K562 (cell line): ENCODE measurements at regions not wholly inside any gene's neighbourhood (a gene's known extent, or its start where the extent isn't known, plus 50 kb on each side); places are given as distances from the start of the nearest gene placed in this dataset.

Source experiments
- ATAC-seq: fragments of 200-7000 bp; cut with Tn5 transposase; 3 replicates; pipeline ENCODE4 v1.9.1; 2020; ENCODE audit warnings: moderate library complexity
- BruUV-seq: library from RNA; stranded (reverse); fragments of 400-500 nt; replicated peaks from 2 replicates; lab custom pipeline; 2021; lab: Mats Ljungman, UMichigan
- CTCF ChIA-PET: fragments of 300-600 bp; formaldehyde crosslinking; extraction: SDS; loops from one replicate; lab custom pipeline; 2021; ENCODE audit warnings: low intra/inter-chr PET ratio; lab: Yijun Ruan, JAX
- POLR2A ChIA-PET: fragments of 300-600, 350-650 bp; sonication (Branson Sonifier 250); formaldehyde crosslinking; extraction: SDS; loops from one replicate; lab custom pipeline; 2021; ENCODE audit warnings: antibody characterized with exemption, inconsistent platforms; lab: Yijun Ruan, JAX
- DNase-seq, 4 experiments: peaks; one replicate each; pipeline versions ENCODE4 v3.0.0 to v3.0.0-alpha.2; 2011 to 2018; ENCODE audit warnings: low spot score in 3 of 4, mixed read lengths in 3 of 4; ENCODE audit errors: extremely low read depth in 1 of 4
- FAIRE-seq: peaks from 2 replicates; lab custom pipeline; 2011; peaks lifted over from hg19 to GRCh38; lab: Jason Lieb, UNC
- H2AFZ ChIP-seq: 2 replicates; pipeline ENCODE4 v1.6.0; 2011; ENCODE audit warnings: low read depth, low read length, control low read depth, inconsistent platforms
- H3K27ac ChIP-seq: fragments of 200-600 bp; 3 replicates; pipeline ENCODE4 v1.8.0; 2011; ENCODE audit warnings: low read depth, mild to moderate bottlenecking, control low read depth, inconsistent platforms, low read length, moderate library complexity, mixed read lengths; ENCODE audit errors: extremely low read depth
- H3K27me3 ChIP-seq, 2 experiments: fragments of 300-600 bp in 1 of 2; 2 replicates in 1 of 2; 3 replicates in 1 of 2; pipeline versions ENCODE4 v1.6.0 to v1.8.0; 2011; ENCODE audit warnings: inconsistent platforms in 2 of 2, low read length in 2 of 2, mild to moderate bottlenecking in 1 of 2, mixed read lengths in 1 of 2, moderate library complexity in 1 of 2; ENCODE audit not compliant: control insufficient read depth in 2 of 2, insufficient read depth in 2 of 2
- H3K36me3 ChIP-seq: fragments of 300-600 bp; 3 replicates; pipeline ENCODE4 v1.8.0; 2011; ENCODE audit warnings: mild to moderate bottlenecking, low read length, inconsistent platforms; ENCODE audit not compliant: control insufficient read depth, insufficient read depth
- H3K4me1 ChIP-seq, 2 experiments: fragments of 200-600 bp in 1 of 2; replicated peaks in 1 of 2; 2 replicates in 1 of 2; 3 replicates in 1 of 2; pipeline versions ENCODE4 v1.5.1 to v1.8.0; 2011; ENCODE audit warnings: inconsistent platforms in 2 of 2, low read length in 2 of 2, mild to moderate bottlenecking in 1 of 2, mixed read lengths in 1 of 2, moderate library complexity in 1 of 2; ENCODE audit not compliant: control insufficient read depth in 2 of 2, insufficient read depth in 2 of 2
- H3K4me2 ChIP-seq: 2 replicates; pipeline ENCODE4 v1.6.1; 2011; ENCODE audit warnings: low read length, control low read depth, inconsistent platforms, mixed read lengths; ENCODE audit not compliant: insufficient read depth
- H3K4me3 ChIP-seq: fragments of 200-600 bp; sonication (generic), shearing (Covaris generic); 2 replicates; pipeline ENCODE4 v1.5.1; 2016; ENCODE audit warnings: control low read depth, inconsistent platforms
- H3K79me2 ChIP-seq: fragments of 200-600 bp; 3 replicates; pipeline ENCODE4 v1.8.0; 2011; ENCODE audit warnings: low read length, inconsistent platforms; ENCODE audit not compliant: control insufficient read depth, insufficient read depth
- H3K9ac ChIP-seq, 2 experiments: 2 replicates each; pipeline versions ENCODE4 v1.6.0 to v1.6.1; 2011; ENCODE audit warnings: low read depth in 2 of 2, low read length in 2 of 2, control low read depth in 1 of 2, inconsistent platforms in 1 of 2, mild to moderate bottlenecking in 1 of 2, mixed read lengths in 1 of 2; ENCODE audit not compliant: insufficient read depth in 1 of 2
- H3K9me1 ChIP-seq: one replicate; pipeline ENCODE4 v1.6.0; 2011; ENCODE audit warnings: inconsistent platforms, mild to moderate bottlenecking, low read length, moderate library complexity; ENCODE audit not compliant: control insufficient read depth, insufficient read depth
- H3K9me3 ChIP-seq: replicated peaks from 2 replicates; pipeline ENCODE4 v1.5.1; 2011; ENCODE audit warnings: low read depth, low read length, inconsistent platforms; ENCODE audit not compliant: control insufficient read depth, insufficient read depth
- H4K20me1 ChIP-seq: replicated peaks from 2 replicates; pipeline ENCODE4 v1.6.1; 2011; ENCODE audit warnings: low read length, inconsistent platforms, mixed read lengths; ENCODE audit not compliant: control insufficient read depth, insufficient read depth
- BDP1 ChIP-seq: IDR thresholded peaks from 3 replicates; pipeline ENCODE4 v1.6.1; 2011; ENCODE audit not compliant: insufficient read length, insufficient read depth
- RBFOX2 ChIP-seq: fragments of 200-400 bp; formaldehyde crosslinking; IDR thresholded peaks from 2 replicates; pipeline ENCODE4 v1.6.1; 2017; ENCODE audit warnings: low read depth, mild to moderate bottlenecking, low read length, moderate library complexity
- TAF1 ChIP-seq: IDR thresholded peaks from 2 replicates; pipeline ENCODE4 v1.6.1; 2011; ENCODE audit warnings: mild to moderate bottlenecking, low read length, moderate library complexity; ENCODE audit not compliant: insufficient read depth, control insufficient read depth, severe bottlenecking; ENCODE audit errors: extremely low read depth
- ZZZ3 ChIP-seq: fragments of 450-650 bp; IDR thresholded peaks from 2 replicates; pipeline ENCODE4 v1.6.1; 2016; ENCODE audit warnings: antibody characterized with exemption, mild to moderate bottlenecking, moderate library complexity
- WGBS: fragments of 100-300 bp; shearing (Covaris generic); methylation state at CpG from one replicate; pipeline ENCODE4 v1.1.6; 2016; ENCODE audit warnings: low coverage, mixed read lengths; ENCODE audit not compliant: insufficient coverage; ENCODE audit errors: missing lambda C conversion rate; 5-methylcytosine and 5-hydroxymethylcytosine counted together
- in situ Hi-C: fragments of 300-500 bp; cut with MboI; formaldehyde crosslinking; loops from 4 replicates; pipeline ENCODE4 v1.15.0; 2018; ENCODE audit warnings: inconsistent platforms, mixed read lengths
- intact Hi-C: fragments of 100-400 bp; cut with micrococcal nuclease; formaldehyde crosslinking; loops from 2 replicates; pipeline ENCODE4 v1.14.2; 2022
- TF ChIP-seq, protein P1 (sequence below), 2 experiments: fragments of 250-450 bp in 1 of 2; fragments of 450-650 bp in 1 of 2; sonication (Bioruptor Pico) in 1 of 2; IDR thresholded peaks; 2 replicates each; pipeline versions ENCODE4 v1.6.1 to v1.8.0; 2016 to 2021; ENCODE audit warnings: mild to moderate bottlenecking in 2 of 2, moderate library complexity in 2 of 2, missing compliant biosample characterization in 1 of 2, missing genetic modification characterization in 1 of 2
- TF ChIP-seq, protein P2 (sequence below), 2 experiments: fragments of 450-650 bp in 1 of 2; sonication (generic) in 1 of 2; formaldehyde crosslinking in 1 of 2; IDR thresholded peaks in 1 of 2; conservative IDR thresholded peaks in 1 of 2; 2 replicates each; pipeline versions ENCODE4 v1.6.1 to v1.8.1; 2016 to 2023; ENCODE audit warnings: mild to moderate bottlenecking in 2 of 2, moderate library complexity in 2 of 2, inconsistent platforms in 1 of 2, missing genetic modification reagents in 1 of 2

DNA sequence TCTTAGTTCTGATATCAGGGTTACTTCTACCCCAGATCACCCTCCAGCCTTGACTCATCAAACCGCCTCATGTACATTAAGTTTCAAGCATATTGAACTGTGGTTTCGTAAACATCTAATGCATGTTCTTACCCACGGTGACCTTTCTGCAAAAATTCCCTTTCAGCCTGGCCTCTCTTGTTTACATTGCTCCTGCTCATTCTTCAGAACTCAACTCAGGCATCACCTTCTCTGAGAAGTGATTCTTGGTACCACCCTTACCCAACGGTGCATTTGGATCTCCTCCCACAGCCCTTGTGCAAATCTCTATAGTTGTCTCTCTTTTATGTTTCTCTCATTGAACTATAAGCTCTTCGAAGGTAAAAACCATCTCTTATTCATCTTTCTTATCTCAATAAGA is 503.1 kb upstream of the PKDCC start:
- 2% methylated on average over 5 of the region's 5 CpGs for WGBS
- no peaks in the 10 kb centered on the region for H3K36me3 ChIP-seq
- no peak overlapping the region for H3K4me3 ChIP-seq
- H3K9me1 ChIP-seq = no peaks in the 10 kb centered on the region
- no peak for FAIRE-seq
- no TSS peak for BruUV-seq
- H3K79me2 ChIP-seq = no peaks in the 10 kb centered on the region
- intact Hi-C loops = no loop called here
- H3K9me3 ChIP-seq = no peaks in the 10 kb centered on the region; the same call in 1 of the 2 replicates
- H3K27me3 ChIP-seq = no peaks in the 10 kb centered on the region
- no peak overlapping the region for H3K9ac ChIP-seq
- H4K20me1 ChIP-seq = no peaks in the 10 kb centered on the region
- no peaks in the 10 kb centered on the region for H3K4me1 ChIP-seq
- ATAC-seq = no peak
- no peak overlapping the region for H3K4me2 ChIP-seq
- in situ Hi-C loops = no loop called here
- no peak for DNase-seq
- no peak for TF ChIP-seq RBFOX2
- TF ChIP-seq TAF1 = no peak
- TF ChIP-seq ZZZ3 = no peak
- TF ChIP-seq, protein P1, sequence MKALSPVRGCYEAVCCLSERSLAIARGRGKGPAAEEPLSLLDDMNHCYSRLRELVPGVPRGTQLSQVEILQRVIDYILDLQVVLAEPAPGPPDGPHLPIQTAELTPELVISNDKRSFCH (CRISPR knock-in tag; IDR thresholded peaks at IDR 0.05) = no peak
- TF ChIP-seq, protein P1 (tag; IDR thresholded peaks at IDR 0.05) = no peak
- TF ChIP-seq BDP1 = no peak
- POLR2A ChIA-PET = no interaction called here
- no peak overlapping the region for H3K27ac ChIP-seq
- CTCF ChIA-PET = no interaction called here
- H2AFZ ChIP-seq = no peak overlapping the region

DNA sequence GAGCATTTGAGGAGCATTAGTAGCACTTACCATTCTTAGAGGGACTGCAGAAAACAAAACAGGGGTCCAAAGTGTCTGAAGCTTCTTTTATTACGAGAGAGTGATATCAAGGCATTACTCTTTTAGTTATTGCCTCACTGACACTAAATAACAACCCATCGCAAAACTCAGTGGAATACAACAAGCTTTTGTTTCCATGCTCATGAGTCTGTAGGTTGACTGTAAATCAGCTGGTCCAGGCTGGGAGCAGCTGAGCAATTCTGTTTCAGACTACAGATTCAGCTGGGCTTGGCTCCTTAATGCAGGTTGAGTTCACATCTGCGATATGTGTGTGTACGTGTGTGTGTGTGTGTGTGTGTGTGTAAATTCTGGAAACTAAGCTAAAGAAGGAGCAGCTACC is 501.8 kb upstream of the PKDCC start:
- intact Hi-C loops = no loop called here
- 0% methylated on average over 4 of the region's 4 CpGs for WGBS
- POLR2A ChIA-PET = interaction anchor here (0.7 kb wide), 1 partner anchor 101 kb away, joined by 4 read pairs; no protein-coding TSS in a partner anchor

More for the DNA sequence above, 501.8 kb upstream of the PKDCC start:
- in situ Hi-C loops = no loop called here
- CTCF ChIA-PET = no interaction called here
- H3K4me3 ChIP-seq = no peak overlapping the region
- TF ChIP-seq, protein P2, sequence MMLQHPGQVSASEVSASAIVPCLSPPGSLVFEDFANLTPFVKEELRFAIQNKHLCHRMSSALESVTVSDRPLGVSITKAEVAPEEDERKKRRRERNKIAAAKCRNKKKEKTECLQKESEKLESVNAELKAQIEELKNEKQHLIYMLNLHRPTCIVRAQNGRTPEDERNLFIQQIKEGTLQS (IDR thresholded peaks at IDR 0.05) = no peak
- TF ChIP-seq, protein P2 (CRISPR knock-in tag; conservative IDR thresholded peaks at IDR 0.05) = no peak
- no peak overlapping the region for H2AFZ ChIP-seq
- no peaks in the 10 kb centered on the region for H3K79me2 ChIP-seq
- no peaks in the 10 kb centered on the region for H3K36me3 ChIP-seq
- no peak for DNase-seq
- H3K9me1 ChIP-seq = no peaks in the 10 kb centered on the region
- H3K4me1 ChIP-seq = no peaks in the 10 kb centered on the region
- no TSS peak for BruUV-seq
- H3K9ac ChIP-seq = no peak overlapping the region
- H3K27ac ChIP-seq = no peak overlapping the region
- H3K9me3 ChIP-seq = no peaks in the 10 kb centered on the region; the same call in 1 of the 2 replicates
- H3K4me2 ChIP-seq = no peak overlapping the region
- H4K20me1 ChIP-seq = no peaks in the 10 kb centered on the region
- H3K27me3 ChIP-seq = no peaks in the 10 kb centered on the region
- ATAC-seq = no peak
- no peak for FAIRE-seq
